Mesenchymal stem cell (in vitro differentiated cells and primary cell): ENCODE measurements at regions not wholly inside any gene's neighbourhood (a gene's known extent, or its start where the extent isn't known, plus 50 kb on each side); places are given as distances from the start of the nearest gene placed in this dataset.
A peak's percentile ranks its signal among the peaks of the same experiment; 100 is the strongest.

Experiments
- DNase-seq: peaks from one replicate; pipeline ENCODE4 v3.0.0-alpha.2; 2013
- H2AFZ ChIP-seq: one replicate; pipeline ENCODE4 v1.6.1; 2013; ENCODE audit warnings: low read depth, mild to moderate bottlenecking, control low read depth, inconsistent platforms, low read length, moderate library complexity
- H2AK5ac ChIP-seq: 2 replicates; pipeline ENCODE4 v1.6.1; 2013; ENCODE audit warnings: low read length, moderate library complexity, mild to moderate bottlenecking, inconsistent platforms; ENCODE audit not compliant: severe bottlenecking
- H2BK120ac ChIP-seq: one replicate; pipeline ENCODE4 v1.6.1; 2013; ENCODE audit warnings: low read depth, mild to moderate bottlenecking, inconsistent platforms, low read length, moderate library complexity
- H2BK12ac ChIP-seq, 2 experiments: one replicate each; pipeline ENCODE4 v1.6.1; 2013; ENCODE audit warnings: inconsistent platforms in 2 of 2, low read length in 2 of 2, mild to moderate bottlenecking in 2 of 2, moderate library complexity in 2 of 2, control low read depth in 1 of 2
- H2BK15ac ChIP-seq: one replicate; pipeline ENCODE4 v1.6.1; 2013; ENCODE audit warnings: mild to moderate bottlenecking, low read depth, inconsistent platforms; ENCODE audit not compliant: poor library complexity, severe bottlenecking
- H2BK5ac ChIP-seq: 2 replicates; pipeline ENCODE4 v1.6.1; 2013; ENCODE audit warnings: low read depth, mild to moderate bottlenecking, low read length, control low read depth, inconsistent platforms; ENCODE audit not compliant: poor library complexity, severe bottlenecking
- H3K14ac ChIP-seq, 2 experiments: one replicate each; pipeline ENCODE4 v1.6.1; 2013; ENCODE audit warnings: inconsistent platforms in 2 of 2, low read length in 2 of 2, control low read depth in 1 of 2, mild to moderate bottlenecking in 1 of 2, moderate library complexity in 1 of 2
- H3K18ac ChIP-seq, 2 experiments: one replicate each; pipeline ENCODE4 v1.6.1; 2013; ENCODE audit warnings: inconsistent platforms in 2 of 2, low read length in 2 of 2, control low read depth in 1 of 2, low read depth in 1 of 2, mild to moderate bottlenecking in 1 of 2
- H3K23ac ChIP-seq, 2 experiments: one replicate each; pipeline ENCODE4 v1.6.1; 2013; ENCODE audit warnings: inconsistent platforms in 2 of 2, low read length in 2 of 2, mild to moderate bottlenecking in 2 of 2, moderate library complexity in 2 of 2, control low read depth in 1 of 2
- H3K27ac ChIP-seq: 2 replicates; pipeline ENCODE4 v1.5.1; 2013; ENCODE audit warnings: mild to moderate bottlenecking, moderate library complexity, low read length, control low read depth, inconsistent platforms; ENCODE audit not compliant: poor library complexity, severe bottlenecking
- H3K27me3 ChIP-seq, 2 experiments: 2 replicates each; pipeline versions ENCODE4 v1.6.1 to v1.7.0; 2013; ENCODE audit warnings: low read length in 2 of 2, mild to moderate bottlenecking in 2 of 2, moderate library complexity in 2 of 2, control low read depth in 1 of 2, inconsistent platforms in 1 of 2; ENCODE audit not compliant: control insufficient read depth in 1 of 2, insufficient read depth in 1 of 2
- H3K36me3 ChIP-seq, 2 experiments: 2 replicates each; pipeline versions ENCODE4 v1.6.1 to v1.7.0; 2013; ENCODE audit warnings: low read length in 2 of 2, control low read depth in 1 of 2, inconsistent platforms in 1 of 2, low read depth in 1 of 2, mild to moderate bottlenecking in 1 of 2; ENCODE audit not compliant: insufficient read depth in 2 of 2, control insufficient read depth in 1 of 2
- H3K4ac ChIP-seq, 2 experiments: one replicate each; pipeline ENCODE4 v1.6.1; 2013; ENCODE audit warnings: inconsistent platforms in 2 of 2, low read length in 2 of 2, mild to moderate bottlenecking in 2 of 2, moderate library complexity in 2 of 2, control low read depth in 1 of 2, low read depth in 1 of 2
- H3K4me1 ChIP-seq: 2 replicates; pipeline ENCODE4 v1.6.1; 2013; ENCODE audit warnings: low read depth, low read length, control low read depth; ENCODE audit not compliant: control insufficient read depth, insufficient read depth
- H3K4me2 ChIP-seq: 2 replicates; pipeline ENCODE4 v1.6.1; 2013; ENCODE audit warnings: low read length, mild to moderate bottlenecking, inconsistent platforms; ENCODE audit not compliant: poor library complexity, severe bottlenecking
- H3K4me3 ChIP-seq, 2 experiments: 2 replicates each; pipeline versions ENCODE4 v1.5.1 to v1.7.0; 2013; ENCODE audit warnings: low read length in 2 of 2, mild to moderate bottlenecking in 2 of 2, control low read depth in 1 of 2, low read depth in 1 of 2; ENCODE audit not compliant: insufficient read depth in 1 of 2
- H3K79me1 ChIP-seq: replicated peaks from 2 replicates; pipeline ENCODE4 v1.6.1; 2013; ENCODE audit warnings: mild to moderate bottlenecking, control low read depth, low read length, inconsistent platforms; ENCODE audit not compliant: poor library complexity, severe bottlenecking
- H3K9ac ChIP-seq: 2 replicates; pipeline ENCODE4 v1.7.0; 2013; ENCODE audit warnings: mild to moderate bottlenecking, low read length, moderate library complexity
- H3K9me3 ChIP-seq: 2 replicates; pipeline ENCODE4 v1.7.0; 2013; ENCODE audit warnings: mild to moderate bottlenecking, low read length; ENCODE audit not compliant: control insufficient read depth
- H4K8ac ChIP-seq: one replicate; pipeline ENCODE4 v1.6.1; 2013; ENCODE audit warnings: inconsistent platforms, mild to moderate bottlenecking, low read length, moderate library complexity
- H4K91ac ChIP-seq: one replicate; pipeline ENCODE4 v1.6.1; 2013; ENCODE audit warnings: mild to moderate bottlenecking, low read length, inconsistent platforms
- WGBS: methylation state at CpG from one replicate; pipeline ENCODE4 v1.1.7; 2013; ENCODE audit warnings: mixed read lengths; 5-methylcytosine and 5-hydroxymethylcytosine counted together

DNA sequence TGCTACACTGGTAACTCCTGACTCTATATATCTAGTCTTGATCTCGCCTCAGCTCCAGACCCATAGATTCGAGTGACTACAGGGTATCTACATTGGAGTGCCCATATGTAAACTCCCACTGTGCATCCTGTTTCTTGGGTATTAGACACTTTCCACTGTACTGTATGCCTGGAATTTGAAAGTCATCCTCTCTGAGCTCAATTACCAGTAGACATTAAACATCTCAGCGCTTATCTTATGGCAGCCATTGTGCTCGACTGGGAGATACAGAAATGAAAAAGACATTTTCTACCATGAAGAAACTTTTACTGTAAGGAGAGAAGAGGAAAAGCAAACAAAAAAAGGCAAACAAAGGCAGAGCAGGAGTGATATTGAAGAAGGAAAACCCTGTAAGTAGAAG lies 151.9 kb upstream of the JADE1 start:
- no peak for DNase-seq
- no peak overlapping the region for H3K4me2 ChIP-seq
- peak overlapping the region in 1 of 2 experiments; percentile 38 for H2BK12ac ChIP-seq
- no peak overlapping the region for H2AK5ac ChIP-seq
- H3K27me3 ChIP-seq = no peaks in the 10 kb centered on the region
- no peak overlapping the region for H2AFZ ChIP-seq
- no peak overlapping the region for H3K4me3 ChIP-seq
- H3K23ac ChIP-seq = no peak overlapping the region
- no peak overlapping the region for H3K9ac ChIP-seq
- H3K14ac ChIP-seq = no peak overlapping the region
- peaks cover 12% of the 10 kb centered on the region for H3K9me3 ChIP-seq
- no peak overlapping the region for H4K91ac ChIP-seq
- no peak overlapping the region for H4K8ac ChIP-seq
- H3K79me1 ChIP-seq = no peaks in the 10 kb centered on the region
- no peak overlapping the region for H2BK5ac ChIP-seq
- H2BK120ac ChIP-seq = no peak overlapping the region
- H3K27ac ChIP-seq = no peak overlapping the region
- H3K4ac ChIP-seq = no peak overlapping the region
- H2BK15ac ChIP-seq = no peak overlapping the region
- no peaks in the 10 kb centered on the region for H3K4me1 ChIP-seq
- no peaks in the 10 kb centered on the region for H3K36me3 ChIP-seq
- WGBS = 97% methylated on average over 3 of the region's 4 CpGs
- H3K18ac ChIP-seq = peak overlapping the region in 1 of 2 experiments; percentile 87

DNA sequence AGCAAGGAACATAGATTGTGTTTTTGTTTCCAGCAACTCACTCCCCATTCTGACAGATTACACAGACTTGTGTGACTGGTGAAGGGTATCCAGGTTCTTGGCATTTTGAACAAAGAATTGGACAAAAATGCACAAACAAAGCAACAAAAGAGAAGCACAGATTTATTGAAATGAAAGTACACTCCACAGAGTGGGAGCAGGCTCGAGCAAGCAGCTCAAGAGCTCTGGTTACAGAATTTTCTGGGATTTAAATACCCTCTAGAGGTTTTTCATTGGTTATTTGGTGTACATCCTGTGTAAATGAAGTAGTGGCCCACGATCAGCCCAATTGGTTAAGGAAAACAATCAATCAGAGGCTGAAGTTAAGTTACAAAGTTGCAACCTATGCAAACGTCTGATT lies 155.0 kb upstream of the JADE1 start:
- Histone ChIP-seq H3K14ac (no peak overlapping the region), H4K91ac (no peak overlapping the region), H3K23ac (no peak overlapping the region), H2BK12ac (no peak overlapping the region), H3K79me1 (no peaks in the 10 kb centered on the region), H3K4me3 (no peak overlapping the region), H2AFZ (no peak overlapping the region), H2AK5ac (no peak overlapping the region), H3K4ac (no peak overlapping the region), H3K36me3 (no peaks in the 10 kb centered on the region), H3K27me3 (no peaks in the 10 kb centered on the region), H4K8ac (no peak overlapping the region), H3K27ac (no peak overlapping the region), H3K4me1 (peaks cover 1% of the 10 kb centered on the region), H3K4me2 (no peak overlapping the region), H3K9me3 (peaks cover 12% of the 10 kb centered on the region), H2BK120ac (no peak overlapping the region), H3K9ac (no peak overlapping the region), H3K18ac (no peak overlapping the region), H2BK15ac (no peak overlapping the region), H2BK5ac (no peak overlapping the region)
- DNase-seq = no peak
- 92% methylated on average over 3 of the region's 3 CpGs for WGBS

DNA sequence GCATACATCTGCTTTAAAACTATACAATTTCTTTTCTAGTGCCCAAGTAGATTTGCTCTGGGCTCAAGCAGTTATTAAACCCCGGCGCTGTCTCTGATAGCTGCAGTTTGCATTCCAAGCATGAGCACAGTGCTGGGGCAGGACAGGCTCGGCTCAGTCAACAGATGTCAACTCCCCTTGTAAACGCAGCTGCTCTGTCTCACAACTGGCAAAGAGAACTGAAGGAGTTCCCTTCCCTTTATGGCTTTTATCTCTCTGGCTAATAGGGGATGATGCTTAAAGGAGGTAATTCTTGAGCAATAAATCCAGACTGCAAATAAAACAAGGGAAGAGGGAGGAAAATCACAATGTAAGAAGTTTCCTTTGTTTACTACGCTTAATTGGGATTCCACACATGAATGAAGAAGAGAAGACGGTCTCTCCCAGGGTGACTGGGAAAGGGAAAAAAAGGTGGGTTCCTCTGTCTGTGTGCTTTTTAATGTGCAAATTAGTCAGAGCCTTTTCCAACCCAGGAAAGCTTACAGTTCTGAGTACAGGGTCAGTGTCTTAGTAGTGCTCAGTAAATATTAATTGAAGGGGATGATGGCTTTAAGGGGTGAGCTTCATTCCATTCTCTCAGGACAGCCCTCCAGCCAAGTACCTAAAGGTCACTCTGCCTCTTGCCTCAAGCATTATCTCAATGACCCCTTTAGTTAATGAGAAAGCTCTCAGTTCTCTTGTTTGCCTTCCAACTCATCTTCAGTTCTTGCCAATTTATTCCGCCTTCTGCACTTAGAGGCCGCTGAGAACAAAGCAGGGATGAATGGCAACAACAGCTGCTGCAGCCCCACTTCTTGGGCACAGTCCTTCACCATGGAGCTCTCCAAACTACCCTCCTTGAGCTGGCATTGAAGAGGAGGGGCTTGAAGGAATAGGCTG lies 155.7 kb upstream of the JADE1 start:
- Histone ChIP-seq H3K79me1 (no peaks in the 10 kb centered on the region), H3K23ac (no peak overlapping the region), H3K27ac (no peak overlapping the region), H3K4me3 (no peak overlapping the region), H2BK15ac (no peak overlapping the region), H3K18ac (peak overlapping the region; percentile 12 to 71), H3K36me3 (no peaks in the 10 kb centered on the region), H3K14ac (no peak overlapping the region), H3K27me3 (no peaks in the 10 kb centered on the region), H3K4ac (no peak overlapping the region), H3K4me1 (peaks cover 1% of the 10 kb centered on the region), H2AFZ (no peak overlapping the region), H3K9ac (no peak overlapping the region), H3K4me2 (no peak overlapping the region), H2AK5ac (no peak overlapping the region), H2BK12ac (peak overlapping the region in 1 of 2 experiments; percentile 49), H2BK120ac (no peak overlapping the region), H4K8ac (no peak overlapping the region), H4K91ac (no peak overlapping the region), H3K9me3 (peaks cover 12% of the 10 kb centered on the region), H2BK5ac (no peak overlapping the region)
- DNase-seq = peak; percentile 84
- 30% methylated on average over 5 of the region's 8 CpGs for WGBS

DNA sequence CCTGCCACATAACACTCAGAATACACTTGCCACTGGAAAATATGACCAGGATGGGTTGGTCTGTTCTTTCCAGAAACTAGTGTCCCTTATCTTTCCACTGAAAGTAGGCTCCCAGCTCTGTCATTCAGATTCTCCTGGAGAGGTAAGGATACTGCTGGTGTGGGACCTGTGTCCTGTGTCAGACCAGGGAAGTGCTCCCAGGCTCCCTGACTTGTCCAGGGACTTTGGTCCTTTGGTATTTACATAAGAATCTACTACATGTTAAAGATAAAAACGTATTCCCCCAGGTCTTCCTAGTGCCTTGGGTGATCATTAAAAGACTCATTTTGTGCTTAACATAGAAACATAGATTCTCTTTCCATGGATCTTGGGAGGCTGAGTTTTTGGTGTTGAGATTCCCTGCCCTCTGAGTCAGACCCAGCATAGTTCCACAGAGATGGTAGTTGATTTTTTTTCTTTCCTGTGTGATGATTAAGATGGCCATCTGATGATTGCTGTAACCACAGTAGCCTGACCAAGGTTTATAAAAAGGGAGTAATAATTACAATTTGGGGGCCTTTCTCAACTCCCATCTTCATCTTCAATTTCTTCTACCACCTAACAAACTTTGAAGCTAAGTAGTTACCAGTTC lies 159.8 kb upstream of the JADE1 start:
- no peak overlapping the region for H3K4ac ChIP-seq
- peak overlapping the region in 1 of 2 experiments; percentile 64 for H3K18ac ChIP-seq
- H3K4me1 ChIP-seq = peaks cover 1% of the 10 kb centered on the region
- H4K91ac ChIP-seq = no peak overlapping the region
- peak; percentile 54 for DNase-seq
- no peak overlapping the region for H3K14ac ChIP-seq
- H3K4me2 ChIP-seq = no peak overlapping the region
- H3K4me3 ChIP-seq = no peak overlapping the region
- no peak overlapping the region for H2BK5ac ChIP-seq
- H2AK5ac ChIP-seq = peak overlapping the region; percentile 57
- no peak overlapping the region for H2BK15ac ChIP-seq
- WGBS = no CpG with 5 or more reads among the region's 1 CpG
- no peaks in the 10 kb centered on the region for H3K79me1 ChIP-seq
- no peak overlapping the region for H3K9ac ChIP-seq
- no peaks in the 10 kb centered on the region for H3K27me3 ChIP-seq
- no peaks in the 10 kb centered on the region for H3K36me3 ChIP-seq
- peak overlapping the region; percentile 67 to 87 for H2BK12ac ChIP-seq
- H3K23ac ChIP-seq = no peak overlapping the region
- H2BK120ac ChIP-seq = no peak overlapping the region
- H3K9me3 ChIP-seq = peaks cover 6% of the 10 kb centered on the region
- no peak overlapping the region for H2AFZ ChIP-seq
- no peak overlapping the region for H3K27ac ChIP-seq
- no peak overlapping the region for H4K8ac ChIP-seq
